CD4-positive, alpha-beta memory T cell (primary cell): ENCODE measurements at regions not wholly inside any gene's neighbourhood (a gene's known extent, or its start where the extent isn't known, plus 50 kb on each side); places are given as distances from the start of the nearest gene placed in this dataset.
A peak's percentile ranks its signal among the peaks of the same experiment; 100 is the strongest.

Source experiments
- CTCF ChIA-PET: fragments of 350-600 bp; sonication (Branson Sonifier 250); formaldehyde crosslinking; loops from one replicate; lab custom pipeline; 2021; ENCODE audit warnings: inconsistent platforms; ENCODE audit not compliant: partially characterized antibody; lab: Charles Lee
- POLR2A ChIA-PET: fragments of 350-600 bp; sonication (Branson Sonifier 250); formaldehyde crosslinking; loops from one replicate; lab custom pipeline; 2021; ENCODE audit not compliant: partially characterized antibody; lab: Charles Lee
- DNase-seq, 5 donors: peaks; one replicate each; pipeline versions ENCODE4 v3.0.0 to v3.0.0-alpha.2; 2020 to 2022; ENCODE audit warnings: mixed read lengths in 1 of 5
- H3K27ac ChIP-seq: one replicate; pipeline ENCODE4 v1.7.0; 2013; ENCODE audit warnings: low read depth, low read length
- H3K27me3 ChIP-seq: 2 replicates; pipeline ENCODE4 v1.7.0; 2013; ENCODE audit warnings: mild to moderate bottlenecking, low read length, moderate library complexity; ENCODE audit not compliant: insufficient read depth
- H3K36me3 ChIP-seq: 2 replicates; pipeline ENCODE4 v1.7.0; 2013; ENCODE audit warnings: mild to moderate bottlenecking, low read length, moderate library complexity; ENCODE audit not compliant: insufficient read depth
- H3K4me1 ChIP-seq: 2 replicates; pipeline ENCODE4 v1.7.0; 2013; ENCODE audit warnings: mild to moderate bottlenecking, low read length, moderate library complexity; ENCODE audit not compliant: insufficient read depth
- H3K4me3 ChIP-seq, 2 donors: one replicate each; pipeline ENCODE4 v1.7.0; 2013; ENCODE audit warnings: low read length in 2 of 2, mild to moderate bottlenecking in 1 of 2
- H3K9me3 ChIP-seq, 2 donors: one replicate each; pipeline ENCODE4 v1.7.0; 2013; ENCODE audit warnings: low read length in 2 of 2, control low read depth in 1 of 2; ENCODE audit not compliant: control insufficient read depth in 1 of 2
- H3K27ac Mint-ChIP-seq, 7 donors: one replicate each; pipeline ENCODE4 v1.8.0; 2020 to 2021; ENCODE audit warnings: mixed read lengths in 7 of 7, mild to moderate bottlenecking in 6 of 7, inconsistent platforms in 3 of 7, moderate library complexity in 3 of 7
- H3K27me3 Mint-ChIP-seq, 2 donors: one replicate each; pipeline ENCODE4 v1.8.0; 2020 to 2021; ENCODE audit warnings: mixed read lengths in 2 of 2
- H3K36me3 Mint-ChIP-seq, 2 donors: one replicate each; pipeline ENCODE4 v1.8.0; 2020 to 2021; ENCODE audit warnings: mixed read lengths in 2 of 2, inconsistent platforms in 1 of 2, mild to moderate bottlenecking in 1 of 2
- H3K4me1 Mint-ChIP-seq, 4 donors: one replicate each; pipeline ENCODE4 v1.8.0; 2020 to 2021; ENCODE audit warnings: mixed read lengths in 4 of 4, mild to moderate bottlenecking in 1 of 4
- H3K4me3 Mint-ChIP-seq, 8 donors: one replicate each; pipeline ENCODE4 v1.8.0; 2020 to 2021; ENCODE audit warnings: mixed read lengths in 8 of 8, mild to moderate bottlenecking in 7 of 8, moderate library complexity in 6 of 8, inconsistent platforms in 3 of 8
- H3K9me3 Mint-ChIP-seq, 8 donors: one replicate each; pipeline ENCODE4 v1.8.0; 2020 to 2021; ENCODE audit warnings: mixed read lengths in 8 of 8, mild to moderate bottlenecking in 5 of 8, inconsistent platforms in 3 of 8, moderate library complexity in 1 of 8
- intact Hi-C: fragments of 100-400 bp; cut with micrococcal nuclease; formaldehyde crosslinking; loops from one replicate; pipeline ENCODE4 v1.15.1; 2023

- H3K27me3 Mint-ChIP-seq = no peaks in the 10 kb centered on the region
- H3K27ac Mint-ChIP-seq = peak overlapping the region in 1 of 7 donors; percentile 3
These were observed 340.1 kb upstream of the NR3C2 start for GRCh38 chr4:148782284-148782683.

GRCh38 chr4:148780426-148781005 lies 338.3 kb upstream of the NR3C2 start:
- Histone ChIP-seq H3K27me3 (no peaks in the 10 kb centered on the region), H3K9me3 (no peaks in the 10 kb centered on the region), H3K4me3 (no peak overlapping the region), H3K36me3 (no peaks in the 10 kb centered on the region), H3K27ac (no peak overlapping the region), H3K4me1 (no peaks in the 10 kb centered on the region)
- no peak for DNase-seq
- no peak overlapping the region for H3K27ac Mint-ChIP-seq
- H3K4me1 Mint-ChIP-seq = no peaks in the 10 kb centered on the region
- H3K27me3 Mint-ChIP-seq = no peaks in the 10 kb centered on the region
- intact Hi-C loops = no loop called here
- H3K4me3 Mint-ChIP-seq = no peak overlapping the region
- POLR2A ChIA-PET = no interaction called here
- H3K36me3 Mint-ChIP-seq = no peaks in the 10 kb centered on the region
- peaks cover 0 to 3% (median 0%) of the 10 kb centered on the region in 8 donors for H3K9me3 Mint-ChIP-seq
- CTCF ChIA-PET = no interaction called here

More at GRCh38 chr4:148782284-148782683, 340.1 kb upstream of the NR3C2 start:
- no peak for DNase-seq
- H3K4me1 ChIP-seq = no peaks in the 10 kb centered on the region
- Mint-ChIP-seq H3K36me3 (no peaks in the 10 kb centered on the region), H3K9me3 (peaks cover 0 to 3% (median 0%) of the 10 kb centered on the region in 8 donors), H3K4me3 (no peak overlapping the region), H3K4me1 (no peaks in the 10 kb centered on the region)
- no peaks in the 10 kb centered on the region for H3K27me3 ChIP-seq
- CTCF ChIA-PET = interaction anchor here (0.6 kb wide), 1 partner anchor 144 kb away, joined by 3 read pairs; no protein-coding TSS in a partner anchor
- intact Hi-C loops = no loop called here
- no peak overlapping the region for H3K4me3 ChIP-seq
- no peak overlapping the region for H3K27ac ChIP-seq
- POLR2A ChIA-PET = no interaction called here
- no peaks in the 10 kb centered on the region for H3K36me3 ChIP-seq
- H3K9me3 ChIP-seq = no peaks in the 10 kb centered on the region

- Mint-ChIP-seq H3K36me3 (no peaks in the 10 kb centered on the region), H3K27me3 (no peaks in the 10 kb centered on the region), H3K27ac (no peak overlapping the region), H3K9me3 (peaks cover 0 to 3% (median 0%) of the 10 kb centered on the region in 8 donors), H3K4me3 (no peak overlapping the region), H3K4me1 (no peaks in the 10 kb centered on the region)
- no peaks in the 10 kb centered on the region for H3K27me3 ChIP-seq
- no peaks in the 10 kb centered on the region for H3K36me3 ChIP-seq
- H3K4me3 ChIP-seq = no peak overlapping the region
- H3K9me3 ChIP-seq = no peaks in the 10 kb centered on the region
- ChIA-PET POLR2A (no interaction called here), CTCF (no interaction called here)
- no peak for DNase-seq
- no peaks in the 10 kb centered on the region for H3K4me1 ChIP-seq
- H3K27ac ChIP-seq = no peak overlapping the region
- intact Hi-C loops = loop anchor here (10.0 kb wide), 1 partner anchor 755 kb away; no protein-coding TSS in a partner anchor
These were observed 337.6 kb upstream of the NR3C2 start for GRCh38 chr4:148779771-148780170.

GRCh38 chr4:148778980-148779675 lies 336.9 kb upstream of the NR3C2 start:
- H3K27me3 Mint-ChIP-seq = no peaks in the 10 kb centered on the region
- ChIA-PET CTCF (no interaction called here), POLR2A (no interaction called here)
- no peaks in the 10 kb centered on the region for H3K4me1 ChIP-seq
- H3K4me3 ChIP-seq = no peak overlapping the region
- no peak overlapping the region for H3K4me3 Mint-ChIP-seq
- H3K9me3 Mint-ChIP-seq = peaks cover 0 to 3% (median 0%) of the 10 kb centered on the region in 8 donors
- H3K36me3 Mint-ChIP-seq = no peaks in the 10 kb centered on the region
- H3K27me3 ChIP-seq = no peaks in the 10 kb centered on the region
- no peak for DNase-seq
- no peaks in the 10 kb centered on the region for H3K4me1 Mint-ChIP-seq
- no peak overlapping the region for H3K27ac Mint-ChIP-seq
- H3K27ac ChIP-seq = no peak overlapping the region
- H3K36me3 ChIP-seq = no peaks in the 10 kb centered on the region
- H3K9me3 ChIP-seq = no peaks in the 10 kb centered on the region
- intact Hi-C loops = loop anchor here (10.0 kb wide), 1 partner anchor 754 kb away; no protein-coding TSS in a partner anchor

- Histone ChIP-seq H3K36me3 (no peaks in the 10 kb centered on the region), H3K4me3 (no peak overlapping the region), H3K9me3 (no peaks in the 10 kb centered on the region), H3K27me3 (no peaks in the 10 kb centered on the region), H3K4me1 (no peaks in the 10 kb centered on the region), H3K27ac (no peak overlapping the region)
- ChIA-PET POLR2A (no interaction called here), CTCF (no interaction called here)
- Mint-ChIP-seq H3K27me3 (no peaks in the 10 kb centered on the region), H3K9me3 (no peaks in the 10 kb centered on the region), H3K4me3 (no peak overlapping the region), H3K27ac (no peak overlapping the region), H3K4me1 (no peaks in the 10 kb centered on the region), H3K36me3 (no peaks in the 10 kb centered on the region)
- intact Hi-C loops = loop anchor here (10.0 kb wide), 1 partner anchor 752 kb away; no protein-coding TSS in a partner anchor
- DNase-seq = no peak
These were observed 334.7 kb upstream of the NR3C2 start for GRCh38 chr4:148776941-148777340.

GRCh38 chr4:148774134-148774533 lies 331.9 kb upstream of the NR3C2 start:
- no peaks in the 10 kb centered on the region for H3K9me3 Mint-ChIP-seq
- no peaks in the 10 kb centered on the region for H3K36me3 Mint-ChIP-seq

GRCh38 chr4:148773313-148773712 lies 331.1 kb upstream of the NR3C2 start:
- DNase-seq = no peak
- no peak overlapping the region for H3K4me3 ChIP-seq
- no peaks in the 10 kb centered on the region for H3K9me3 ChIP-seq
- no peak overlapping the region for H3K4me3 Mint-ChIP-seq
- no peaks in the 10 kb centered on the region for H3K36me3 ChIP-seq
- no peaks in the 10 kb centered on the region for H3K4me1 Mint-ChIP-seq
- intact Hi-C loops = loop anchor here (10.0 kb wide), 1 partner anchor 749 kb away; no protein-coding TSS in a partner anchor
- no peaks in the 10 kb centered on the region for H3K27me3 Mint-ChIP-seq
- no peak overlapping the region for H3K27ac ChIP-seq
- ChIA-PET POLR2A (no interaction called here), CTCF (no interaction called here)
- peaks cover 0 to 2% (median 0%) of the 10 kb centered on the region in 8 donors for H3K9me3 Mint-ChIP-seq
- no peaks in the 10 kb centered on the region for H3K4me1 ChIP-seq
- no peak overlapping the region for H3K27ac Mint-ChIP-seq
- H3K36me3 Mint-ChIP-seq = no peaks in the 10 kb centered on the region
- no peaks in the 10 kb centered on the region for H3K27me3 ChIP-seq

More at GRCh38 chr4:148774134-148774533, 331.9 kb upstream of the NR3C2 start:
- H3K4me3 Mint-ChIP-seq = no peak overlapping the region
- intact Hi-C loops = loop anchor here (10.0 kb wide), 1 partner anchor 749 kb away; no protein-coding TSS in a partner anchor
- no peaks in the 10 kb centered on the region for H3K4me1 ChIP-seq
- H3K9me3 ChIP-seq = no peaks in the 10 kb centered on the region
- ChIA-PET POLR2A (no interaction called here), CTCF (no interaction called here)
- no peaks in the 10 kb centered on the region for H3K27me3 Mint-ChIP-seq
- no peaks in the 10 kb centered on the region for H3K4me1 Mint-ChIP-seq
- no peaks in the 10 kb centered on the region for H3K27me3 ChIP-seq
- no peak overlapping the region for H3K27ac Mint-ChIP-seq
- H3K27ac ChIP-seq = no peak overlapping the region
- no peaks in the 10 kb centered on the region for H3K36me3 ChIP-seq
- DNase-seq = no peak
- H3K4me3 ChIP-seq = no peak overlapping the region
